ENCODE measurements at regions not wholly inside any gene's neighbourhood (a gene's known extent, or its start where the extent isn't known, plus 50 kb on each side); places are given as distances from the start of the nearest gene placed in this dataset.
A peak's percentile ranks its signal among the peaks of the same experiment; 100 is the strongest.

DNA sequence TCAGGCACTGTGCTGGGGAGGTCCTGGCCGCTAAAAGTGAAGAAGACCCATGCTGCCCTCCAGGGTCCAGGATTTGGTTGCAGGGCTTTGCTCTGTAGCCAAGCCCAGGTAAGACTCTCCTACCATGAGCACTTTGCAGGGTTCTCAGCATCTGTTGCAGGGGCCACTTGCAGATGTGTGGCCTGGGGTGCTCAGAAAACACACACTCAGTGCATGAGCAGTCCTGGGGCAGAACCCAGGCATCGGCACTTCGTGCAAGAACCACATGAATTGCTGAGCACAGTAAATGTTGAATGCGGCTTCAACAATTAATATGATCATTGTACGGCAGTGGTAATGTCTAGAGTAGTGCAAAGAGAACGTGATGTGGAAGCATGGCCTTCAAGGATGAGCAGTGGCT, 98.5 kb upstream of the SMIM21 start:
- no peak for DNase-seq

- DNase-seq = no peak
These were observed 97.8 kb upstream of the SMIM21 start for GRCh38 chr18:75525331-75525730.

DNA sequence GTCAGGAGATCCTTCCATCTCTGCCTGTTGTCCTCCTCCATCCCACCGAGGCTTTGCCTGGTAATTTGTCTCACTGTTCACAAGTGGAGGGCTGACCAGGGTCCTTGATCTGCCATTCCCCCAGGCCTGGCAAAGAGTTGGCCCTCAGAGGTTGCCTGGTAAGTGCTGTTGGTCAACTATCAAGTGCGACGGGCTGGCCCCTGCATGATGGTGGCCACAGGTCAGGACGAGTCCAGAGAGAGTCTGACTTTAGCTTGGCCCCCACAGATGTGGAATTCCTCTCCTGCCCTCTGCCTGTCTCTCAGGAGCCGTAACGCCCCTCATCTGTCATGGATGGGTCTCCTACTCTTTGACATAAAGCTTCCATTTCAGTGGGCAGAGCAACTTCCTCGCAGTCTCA, 97.3 kb upstream of the SMIM21 start:
- DNase-seq = no peak

DNA sequence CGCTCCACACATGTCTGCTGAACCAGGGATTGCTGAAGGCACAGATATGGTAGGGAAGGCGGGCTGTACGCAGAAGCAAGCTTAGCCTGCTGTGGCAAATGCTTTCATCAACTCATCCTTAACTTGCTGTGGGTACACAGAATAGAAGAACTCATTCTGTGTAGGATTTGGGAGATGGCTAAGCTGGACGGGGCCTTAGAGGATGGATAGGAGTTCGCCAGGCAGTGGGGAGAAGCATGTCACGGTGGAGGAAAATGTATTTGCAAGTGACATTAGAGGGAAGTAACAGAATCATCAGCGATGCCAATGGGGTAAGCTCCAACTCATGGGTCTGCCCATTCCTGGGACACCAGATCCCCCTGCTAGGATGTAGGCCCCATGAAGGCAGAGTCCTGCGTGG, 96.7 kb upstream of the SMIM21 start:
- DNase-seq = no peak

- no peak for DNase-seq
These were observed 94.3 kb upstream of the SMIM21 start for GRCh38 chr18:75521816-75522215.

GRCh38 chr18:75518007-75518406, 90.5 kb upstream of the SMIM21 start:
- DNase-seq = no peak

DNA sequence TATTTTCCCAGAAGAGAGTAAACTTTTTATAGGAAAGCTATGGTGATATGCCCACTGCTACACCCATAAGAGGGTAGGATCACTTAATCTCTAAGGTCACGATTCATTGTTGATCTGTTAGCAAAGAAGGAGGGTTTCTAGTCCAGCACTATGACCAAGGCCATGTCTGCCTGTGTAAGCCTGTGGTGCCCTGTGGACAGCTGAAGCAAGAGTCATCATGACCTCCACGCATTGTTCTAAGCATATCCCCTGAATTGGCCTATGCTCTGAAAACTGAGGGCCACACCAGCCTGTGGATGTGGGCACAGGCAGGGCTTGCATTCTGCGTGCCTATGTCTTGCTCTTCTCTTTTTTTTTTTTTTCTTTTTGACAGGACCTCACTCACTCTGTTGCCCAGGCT, 89.8 kb upstream of the SMIM21 start:
- no peak for DNase-seq

DNA sequence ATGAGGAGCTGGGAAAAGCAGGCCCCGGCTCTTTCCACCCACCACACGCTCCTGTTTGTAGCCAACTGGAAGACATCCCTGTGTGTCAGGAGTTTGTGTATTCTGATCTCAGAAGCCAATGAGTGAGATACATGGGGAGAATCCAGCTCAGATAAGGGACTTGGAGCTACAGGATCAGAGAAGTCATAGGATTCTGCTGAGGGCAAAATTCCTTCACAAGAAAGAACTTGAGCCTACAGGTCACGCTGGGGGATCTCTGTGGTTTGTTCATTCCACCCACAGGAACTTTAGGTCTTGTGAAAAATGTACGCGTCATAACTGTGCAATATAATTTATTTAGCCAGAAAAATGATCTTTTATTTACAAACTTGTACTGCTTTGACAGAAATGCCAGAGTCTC, 80.1 kb upstream of the SMIM21 start:
- no peak for DNase-seq

- DNase-seq = no peak
These were observed 79.4 kb upstream of the SMIM21 start for GRCh38 chr18:75506913-75507312.

GRCh38 chr18:75504469-75504868, 77.0 kb upstream of the SMIM21 start:
- no peak for DNase-seq

DNA sequence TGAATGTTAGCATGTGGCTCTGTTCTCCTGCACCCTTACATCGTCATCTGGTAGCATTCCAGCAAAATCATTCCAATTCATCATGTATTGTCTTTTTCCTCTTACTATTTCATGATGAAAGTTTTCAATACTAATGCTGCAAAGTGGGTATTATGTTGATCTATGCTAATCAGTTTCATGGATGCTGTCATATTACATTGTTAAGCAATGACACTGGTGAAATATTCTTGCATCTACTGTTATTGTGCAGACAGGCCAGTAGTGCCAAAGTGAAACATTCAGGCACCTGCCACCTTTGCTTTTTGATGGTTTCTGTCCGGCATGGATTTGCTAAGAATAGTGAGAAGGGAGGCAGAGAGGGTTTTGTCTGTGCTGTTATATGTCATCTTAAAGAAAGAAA, 76.1 kb upstream of the SMIM21 start:
- DNase-seq = no peak

DNA sequence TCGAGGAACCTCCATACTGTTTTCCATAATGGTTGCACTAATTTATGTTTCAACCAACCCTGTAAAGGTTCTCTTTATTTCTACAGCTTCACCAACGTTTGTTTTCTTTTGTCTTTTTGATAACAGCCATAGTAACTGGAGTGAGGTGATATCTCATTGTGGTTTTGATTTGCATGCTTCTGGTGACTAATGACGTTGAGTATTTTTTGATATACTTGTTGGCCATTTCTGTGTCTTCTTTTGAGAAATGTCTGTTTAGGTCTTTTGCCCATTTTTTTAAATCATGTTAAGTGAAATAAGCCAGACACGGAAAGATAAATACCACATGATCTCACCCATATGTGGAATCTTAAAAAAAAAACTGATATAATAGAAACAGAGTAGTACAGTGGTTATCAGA, 74.8 kb upstream of the SMIM21 start:
- no peak for DNase-seq

- DNase-seq = no peak
These were observed 73.0 kb upstream of the SMIM21 start for GRCh38 chr18:75500545-75500944.

- DNase-seq = no peak
These were observed 70.2 kb upstream of the SMIM21 start for GRCh38 chr18:75497576-75498235.

GRCh38 chr18:75496151-75496550, 68.6 kb upstream of the SMIM21 start:
- no peak for DNase-seq

DNA sequence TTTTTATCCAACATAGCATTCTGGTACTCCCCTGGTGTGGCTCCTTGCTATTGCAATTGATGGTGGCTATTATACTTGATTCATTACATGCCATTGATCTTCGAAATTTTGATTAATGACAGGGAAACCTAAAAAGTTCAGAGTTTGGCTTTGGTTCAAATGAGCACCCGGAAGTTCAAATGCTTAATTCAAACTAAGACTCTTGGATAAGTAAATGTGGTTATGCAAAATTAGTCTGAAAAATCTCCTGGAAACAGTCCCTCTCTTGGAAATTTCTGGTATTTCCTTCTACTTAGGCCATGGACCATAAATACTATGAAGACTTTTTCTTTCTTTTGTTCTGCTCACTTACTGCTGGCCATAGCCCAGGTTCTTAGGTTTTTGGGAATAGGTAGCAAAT, 65.3 kb upstream of the SMIM21 start:
- no peak for DNase-seq

DNA sequence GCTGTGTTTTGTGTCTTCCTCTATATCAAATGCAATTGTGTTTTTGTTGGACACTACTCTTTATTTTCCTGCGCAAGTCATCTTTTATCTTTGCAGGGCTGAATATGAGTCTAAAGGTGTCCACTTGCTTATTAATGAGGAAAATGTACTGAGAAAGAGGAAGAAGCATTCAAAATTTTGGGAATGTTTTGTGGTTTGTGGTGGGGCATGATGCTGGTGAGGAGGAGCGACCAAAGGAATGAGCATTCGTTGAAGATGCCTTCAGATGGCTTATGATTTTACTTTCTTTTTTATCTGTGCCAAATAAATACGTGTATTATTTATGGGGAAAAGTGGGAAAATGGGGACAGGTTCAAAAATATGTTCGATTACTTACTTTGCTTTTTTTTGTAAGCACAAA, 63.9 kb upstream of the SMIM21 start:
- no peak for DNase-seq

DNA sequence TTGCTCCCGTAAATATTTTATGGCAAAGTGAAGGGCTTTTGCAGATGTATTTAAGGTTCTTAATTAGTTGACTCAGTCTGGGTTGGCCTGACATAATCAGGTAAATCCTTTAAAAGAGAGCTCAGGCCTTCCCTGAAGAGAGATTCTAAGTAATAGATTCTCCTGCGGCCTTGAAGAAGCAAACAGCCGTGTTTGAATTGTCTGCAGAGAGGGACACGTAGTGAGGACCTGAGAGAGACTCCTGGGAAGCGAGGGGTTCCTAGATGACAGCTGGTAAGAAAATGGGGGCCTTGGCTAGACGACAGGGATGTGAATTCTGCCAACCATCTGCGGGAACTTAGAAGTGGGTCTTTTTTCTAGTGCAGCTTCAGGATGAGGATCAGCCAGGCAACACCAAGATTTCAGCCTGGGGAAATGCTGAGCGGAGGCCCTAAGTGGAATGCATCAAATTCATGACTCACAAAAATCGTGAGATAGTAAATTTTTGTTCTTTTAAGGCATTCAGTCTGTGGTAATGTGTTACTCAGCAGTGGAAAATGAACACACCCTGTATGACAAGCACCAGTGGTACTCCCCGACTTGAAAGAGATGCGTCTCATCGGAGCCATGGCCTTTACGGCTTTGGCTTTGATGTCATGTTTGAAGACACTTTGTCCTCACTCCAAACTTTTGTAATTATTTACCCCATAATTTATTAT, 62.1 kb upstream of the SMIM21 start:
- no peak for DNase-seq

DNA sequence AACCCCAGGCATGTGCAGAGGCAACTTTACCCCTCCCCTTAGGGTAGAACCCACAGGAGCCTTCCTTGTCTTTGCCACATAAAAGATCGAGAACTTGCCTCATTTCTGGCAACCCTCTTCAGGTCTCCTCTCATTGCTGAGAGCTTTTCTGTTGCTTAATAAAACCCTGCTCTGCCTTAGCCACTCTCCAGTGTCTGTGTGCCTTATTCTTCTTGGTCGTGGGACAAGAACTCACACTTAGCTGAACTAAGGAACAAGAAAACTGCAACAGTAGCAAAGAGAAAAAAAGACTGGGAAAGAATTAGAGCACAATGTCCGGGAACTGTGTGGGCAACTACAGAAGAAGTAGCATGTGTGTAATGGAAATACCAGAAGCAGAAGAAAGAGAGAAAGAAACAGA, 56.2 kb upstream of the SMIM21 start:
- no peak for DNase-seq

- no peak for DNase-seq
These were observed 55.4 kb upstream of the SMIM21 start for GRCh38 chr18:75482880-75483279.

DNA sequence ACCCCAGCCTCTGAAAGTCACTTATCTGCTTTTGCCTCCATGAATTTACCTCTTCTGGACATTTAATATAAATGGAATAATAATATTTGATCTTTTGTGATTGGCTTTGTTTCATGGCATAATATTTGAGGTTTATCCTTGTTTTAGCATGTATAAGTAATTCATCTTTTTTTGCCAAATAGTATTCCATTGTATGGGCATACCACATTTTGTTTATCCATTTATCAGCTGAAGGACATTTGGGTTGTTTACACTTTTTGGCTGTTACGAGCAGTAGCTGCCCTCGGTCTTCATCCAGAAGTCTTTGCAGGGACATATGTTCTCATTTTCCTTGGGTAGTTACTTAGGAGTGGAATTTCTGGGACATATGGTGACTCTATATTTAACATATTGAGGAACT, 53.0 kb upstream of the SMIM21 start:
- no peak for DNase-seq

- DNase-seq = peak; percentile 37
These were observed 51.7 kb upstream of the SMIM21 start for GRCh38 chr18:75478996-75479880.

DNA sequence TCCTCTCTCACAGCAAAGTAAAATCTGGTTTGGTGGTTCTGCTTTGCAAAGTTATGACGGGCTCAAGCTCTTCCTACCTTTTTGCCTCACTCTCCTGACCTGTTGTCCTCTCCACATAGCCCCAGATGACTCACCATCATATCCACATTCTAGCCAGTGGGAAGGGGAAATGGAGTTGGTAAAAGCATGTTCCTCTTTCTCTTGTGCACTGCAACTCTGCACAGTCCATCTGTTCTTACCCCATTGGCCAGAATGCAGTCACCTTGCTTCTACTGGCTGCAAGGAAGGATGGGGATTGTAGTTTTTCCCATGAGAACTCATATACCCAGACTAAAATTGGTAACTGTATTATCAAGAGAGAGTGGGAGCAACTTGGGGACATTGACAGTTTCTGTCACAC, 50.4 kb upstream of the SMIM21 start:
- DNase-seq = no peak

Measured in central memory CD4-positive, alpha-beta T cell (primary cell).